ENCODE measurements at regions not wholly inside any gene's neighbourhood (a gene's known extent, or its start where the extent isn't known, plus 50 kb on each side); places are given as distances from the start of the nearest gene placed in this dataset.

DNA sequence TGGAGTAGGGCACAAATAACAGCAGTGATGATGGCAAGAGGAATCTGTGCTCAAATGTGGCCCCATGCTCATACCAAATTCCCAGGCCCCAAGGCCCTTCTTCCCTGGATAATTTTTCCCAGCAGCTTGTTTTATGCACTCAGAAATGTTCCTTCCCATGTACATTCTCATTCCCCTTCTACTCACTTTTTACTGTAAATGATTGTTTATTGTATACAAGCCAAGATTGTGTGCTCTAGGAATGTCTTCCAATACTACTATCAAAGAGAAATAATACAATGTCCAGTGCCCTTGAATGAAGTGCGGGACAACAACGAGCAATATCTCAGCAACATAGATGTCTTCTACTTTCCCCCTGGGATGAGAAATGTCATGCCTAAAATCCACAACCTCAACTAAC lies 201.6 kb downstream of the ICOS start:
- DNase-seq, result no peak
- H3K4me3 ChIP-seq, result no peak overlapping the region
- no peaks in the 10 kb centered on the region for H3K36me3 ChIP-seq
- H3K27me3 ChIP-seq, result no peaks in the 10 kb centered on the region
- H3K9me3 ChIP-seq, result no peaks in the 10 kb centered on the region
- no peaks in the 10 kb centered on the region for H3K4me1 ChIP-seq
- TF ChIP-seq POLR2AphosphoS5 (IDR thresholded peaks at IDR 0.05) (no peak), POLR2A (IDR thresholded peaks at IDR 0.05) (no peak), EP300 (IDR thresholded peaks at IDR 0.05; ENCODE audit: low read depth) (no peak)
- TF ChIP-seq, protein P1, sequence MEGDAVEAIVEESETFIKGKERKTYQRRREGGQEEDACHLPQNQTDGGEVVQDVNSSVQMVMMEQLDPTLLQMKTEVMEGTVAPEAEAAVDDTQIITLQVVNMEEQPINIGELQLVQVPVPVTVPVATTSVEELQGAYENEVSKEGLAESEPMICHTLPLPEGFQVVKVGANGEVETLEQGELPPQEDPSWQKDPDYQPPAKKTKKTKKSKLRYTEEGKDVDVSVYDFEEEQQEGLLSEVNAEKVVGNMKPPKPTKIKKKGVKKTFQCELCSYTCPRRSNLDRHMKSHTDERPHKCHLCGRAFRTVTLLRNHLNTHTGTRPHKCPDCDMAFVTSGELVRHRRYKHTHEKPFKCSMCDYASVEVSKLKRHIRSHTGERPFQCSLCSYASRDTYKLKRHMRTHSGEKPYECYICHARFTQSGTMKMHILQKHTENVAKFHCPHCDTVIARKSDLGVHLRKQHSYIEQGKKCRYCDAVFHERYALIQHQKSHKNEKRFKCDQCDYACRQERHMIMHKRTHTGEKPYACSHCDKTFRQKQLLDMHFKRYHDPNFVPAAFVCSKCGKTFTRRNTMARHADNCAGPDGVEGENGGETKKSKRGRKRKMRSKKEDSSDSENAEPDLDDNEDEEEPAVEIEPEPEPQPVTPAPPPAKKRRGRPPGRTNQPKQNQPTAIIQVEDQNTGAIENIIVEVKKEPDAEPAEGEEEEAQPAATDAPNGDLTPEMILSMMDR (IDR thresholded peaks at IDR 0.05), result no peak
- intact Hi-C loops (cut with DNase I; ENCODE audit: low total_unique reads), result no loop called here
- H3K27ac ChIP-seq, result no peak overlapping the region
- in situ Hi-C loops (cut with MboI; ENCODE audit: low pct_ligation_motif_present in 1 of 4, low pct_unique_long_range_greater_than_20kb in 1 of 4, low sequenced_read_pairs in 3 of 4), result no loop called here
- 82 to 95% methylated on average over 2 of the region's 2 CpGs for WGBS, 2 donors (ENCODE audit: low coverage in 1 of 2)

DNA sequence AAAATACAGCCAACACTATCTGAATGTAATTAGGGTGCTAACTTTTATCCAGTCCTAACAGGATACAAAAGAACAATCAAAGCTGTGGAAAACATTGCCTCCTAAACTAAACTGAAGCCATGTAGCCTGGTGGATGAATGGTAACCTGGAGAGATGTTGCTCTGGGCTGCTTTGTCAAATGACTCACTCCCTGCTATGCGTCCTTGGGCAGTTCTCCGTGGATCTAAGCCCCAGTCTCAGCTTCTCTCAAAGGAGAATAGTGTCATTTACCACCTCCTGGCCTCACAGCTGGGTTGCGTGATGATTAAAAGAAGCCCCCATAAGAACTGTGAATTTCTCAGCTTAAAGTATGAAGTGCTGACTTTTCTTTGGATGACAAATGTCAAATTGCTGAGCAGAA lies 203.7 kb downstream of the ICOS start:
- H3K9me3 ChIP-seq, result no peaks in the 10 kb centered on the region
- no peak for DNase-seq
- no peaks in the 10 kb centered on the region for H3K4me1 ChIP-seq
- in situ Hi-C loops (cut with MboI; ENCODE audit: low pct_ligation_motif_present in 1 of 4, low pct_unique_long_range_greater_than_20kb in 1 of 4, low sequenced_read_pairs in 3 of 4), result no loop called here
- intact Hi-C loops (cut with DNase I; ENCODE audit: low total_unique reads), result no loop called here
- TF ChIP-seq POLR2AphosphoS5 (IDR thresholded peaks at IDR 0.05) (no peak), EP300 (IDR thresholded peaks at IDR 0.05; ENCODE audit: low read depth) (no peak), POLR2A (IDR thresholded peaks at IDR 0.05) (no peak)
- TF ChIP-seq, protein P1 (IDR thresholded peaks at IDR 0.05), result no peak
- 80 to 87% methylated on average over 1 to 3 of the region's 3 CpGs for WGBS, 2 donors (ENCODE audit: low coverage in 1 of 2)
- H3K27me3 ChIP-seq, result no peaks in the 10 kb centered on the region
- H3K36me3 ChIP-seq, result no peaks in the 10 kb centered on the region
- no peak overlapping the region for H3K4me3 ChIP-seq
- H3K27ac ChIP-seq, result no peak overlapping the region

- Histone ChIP-seq H3K9me3 (no peaks in the 10 kb centered on the region), H3K4me3 (no peak overlapping the region), H3K27ac (no peak overlapping the region), H3K4me1 (peaks cover 0 to 6% (median 3%) of the 10 kb centered on the region in 4 donors), H3K27me3 (no peaks in the 10 kb centered on the region), H3K36me3 (no peaks in the 10 kb centered on the region)
- TF ChIP-seq POLR2AphosphoS5 (IDR thresholded peaks at IDR 0.05), result no peak
- TF ChIP-seq, protein P1 (IDR thresholded peaks at IDR 0.05), result no peak
- TF ChIP-seq EP300 (IDR thresholded peaks at IDR 0.05; ENCODE audit: low read depth), result no peak
- TF ChIP-seq POLR2A (IDR thresholded peaks at IDR 0.05), result no peak
- intact Hi-C loops (cut with DNase I; ENCODE audit: low total_unique reads), result no loop called here
- in situ Hi-C loops (cut with MboI; ENCODE audit: low pct_ligation_motif_present in 1 of 4, low pct_unique_long_range_greater_than_20kb in 1 of 4, low sequenced_read_pairs in 3 of 4), result no loop called here
- WGBS, 2 donors (ENCODE audit: low coverage in 1 of 2), result 57 to 72% methylated on average over 11 to 14 of the region's 14 CpGs
- DNase-seq, result no peak
Observed at GRCh38 chr2:204143216-204144014, 206.9 kb downstream of the ICOS start.

DNA sequence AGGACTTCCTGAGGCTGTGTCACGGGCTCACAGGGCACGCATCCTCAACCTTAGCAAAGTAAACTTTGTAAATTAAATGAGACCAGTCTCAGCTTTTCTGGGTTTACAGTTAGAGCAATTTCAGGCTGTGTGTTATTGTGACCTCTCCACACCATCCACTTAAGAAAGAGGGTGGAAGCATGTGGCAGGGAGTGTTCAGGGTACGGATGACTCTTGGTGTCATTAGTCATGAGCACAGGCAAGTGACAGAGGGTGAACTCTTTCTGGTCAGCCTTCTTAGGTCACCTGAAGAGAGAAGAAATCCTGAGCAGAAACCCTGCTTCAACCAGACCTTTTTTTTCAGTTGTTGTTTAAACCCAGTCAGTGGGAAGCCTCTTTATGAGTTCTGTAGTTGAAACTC lies 207.9 kb downstream of the ICOS start:
- 93 to 100% methylated on average over 2 to 3 of the region's 3 CpGs for WGBS, 2 donors (ENCODE audit: low coverage in 1 of 2)
- no peak for DNase-seq
- intact Hi-C loops (cut with DNase I; ENCODE audit: low total_unique reads) (no loop called here), in situ Hi-C loops (cut with MboI; ENCODE audit: low pct_ligation_motif_present in 1 of 4, low pct_unique_long_range_greater_than_20kb in 1 of 4, low sequenced_read_pairs in 3 of 4) (no loop called here)
- no peaks in the 10 kb centered on the region for H3K27me3 ChIP-seq
- H3K4me3 ChIP-seq, result no peak overlapping the region
- no peaks in the 10 kb centered on the region for H3K36me3 ChIP-seq
- peaks cover 0 to 6% (median 3%) of the 10 kb centered on the region in 4 donors for H3K4me1 ChIP-seq
- H3K9me3 ChIP-seq, result no peaks in the 10 kb centered on the region
- TF ChIP-seq POLR2A (IDR thresholded peaks at IDR 0.05), result no peak
- no peak for TF ChIP-seq POLR2AphosphoS5 (IDR thresholded peaks at IDR 0.05)
- TF ChIP-seq, protein P1 (IDR thresholded peaks at IDR 0.05), result no peak
- no peak for TF ChIP-seq EP300 (IDR thresholded peaks at IDR 0.05; ENCODE audit: low read depth)
- H3K27ac ChIP-seq, result no peak overlapping the region
